GM12878 (cell line): ENCODE measurements at regions not wholly inside any gene's neighbourhood (a gene's known extent, or its start where the extent isn't known, plus 50 kb on each side); places are given as distances from the start of the nearest gene placed in this dataset.

Experiments used
- CHD4 ChIP-seq: fragments of 200-600 bp; sonication (generic); IDR thresholded peaks from 2 replicates; pipeline ENCODE4 v1.6.1; 2016; ENCODE audit warnings: mild to moderate bottlenecking
- DPF2 ChIP-seq: fragments of 450-650 bp; IDR thresholded peaks from 2 replicates; pipeline ENCODE4 v1.6.1; 2017; ENCODE audit warnings: mild to moderate bottlenecking
- ESRRA ChIP-seq: IDR thresholded peaks from 2 replicates; pipeline ENCODE4 v1.6.1; 2012; ENCODE audit warnings: mild to moderate bottlenecking, low read length, improper control_type of control experiment
- ETV6 ChIP-seq, 2 experiments: fragments of 450-650 bp in 1 of 2; IDR thresholded peaks in 1 of 2; conservative IDR thresholded peaks in 1 of 2; 2 replicates each; pipeline ENCODE4 v1.6.1; 2014; ENCODE audit warnings: antibody characterized with exemption in 1 of 2, borderline replicate concordance in 1 of 2, low read depth in 1 of 2, mild to moderate bottlenecking in 1 of 2, moderate library complexity in 1 of 2
- HDAC2 ChIP-seq: fragments of 200-600 bp; sonication (generic); IDR thresholded peaks from 2 replicates; pipeline ENCODE4 v1.6.1; 2017
- MEF2A ChIP-seq: IDR thresholded peaks from 2 replicates; pipeline ENCODE4 v1.6.1; 2011; ENCODE audit warnings: low read depth, mild to moderate bottlenecking, low read length, moderate library complexity; ENCODE audit not compliant: insufficient read depth
- MTA3 ChIP-seq: IDR thresholded peaks from 2 replicates; pipeline ENCODE4 v1.6.1; 2012; ENCODE audit warnings: low read length, inconsistent platforms, borderline replicate concordance
- NFIC ChIP-seq: IDR thresholded peaks from 2 replicates; pipeline ENCODE4 v1.6.1; 2012; ENCODE audit warnings: low read depth, mild to moderate bottlenecking, inconsistent platforms, low read length, moderate library complexity
- NR2F1 ChIP-seq: fragments of 450-650 bp; conservative IDR thresholded peaks from 2 replicates; pipeline ENCODE4 v1.6.1; 2017; ENCODE audit warnings: mild to moderate bottlenecking
- PKNOX1 ChIP-seq: fragments of 450-650 bp; IDR thresholded peaks from 2 replicates; pipeline ENCODE4 v1.6.1; 2016; ENCODE audit warnings: mild to moderate bottlenecking
- RBBP5 ChIP-seq: fragments of 200-600 bp; sonication (generic); conservative IDR thresholded peaks from 2 replicates; pipeline ENCODE4 v1.6.1; 2016
- SRF ChIP-seq, 2 experiments: IDR thresholded peaks; 2 replicates each; pipeline ENCODE4 v1.6.1; 2011; ENCODE audit warnings: low read depth in 2 of 2, low read length in 2 of 2, mild to moderate bottlenecking in 1 of 2, moderate library complexity in 1 of 2
- TAF1 ChIP-seq: IDR thresholded peaks from 2 replicates; pipeline ENCODE4 v1.6.1; 2011; ENCODE audit warnings: mild to moderate bottlenecking, low read depth, low read length, borderline replicate concordance
- TF ChIP-seq, protein P1 (sequence below): fragments of 450-650 bp; IDR thresholded peaks from 2 replicates; pipeline ENCODE4 v1.6.1; 2017; ENCODE audit warnings: mild to moderate bottlenecking, moderate library complexity
- TF ChIP-seq, protein P2 (sequence below): IDR thresholded peaks from 2 replicates; pipeline ENCODE4 v1.6.1; 2012; ENCODE audit warnings: low read depth, low read length, improper control_type of control experiment

- TF ChIP-seq, protein P1, sequence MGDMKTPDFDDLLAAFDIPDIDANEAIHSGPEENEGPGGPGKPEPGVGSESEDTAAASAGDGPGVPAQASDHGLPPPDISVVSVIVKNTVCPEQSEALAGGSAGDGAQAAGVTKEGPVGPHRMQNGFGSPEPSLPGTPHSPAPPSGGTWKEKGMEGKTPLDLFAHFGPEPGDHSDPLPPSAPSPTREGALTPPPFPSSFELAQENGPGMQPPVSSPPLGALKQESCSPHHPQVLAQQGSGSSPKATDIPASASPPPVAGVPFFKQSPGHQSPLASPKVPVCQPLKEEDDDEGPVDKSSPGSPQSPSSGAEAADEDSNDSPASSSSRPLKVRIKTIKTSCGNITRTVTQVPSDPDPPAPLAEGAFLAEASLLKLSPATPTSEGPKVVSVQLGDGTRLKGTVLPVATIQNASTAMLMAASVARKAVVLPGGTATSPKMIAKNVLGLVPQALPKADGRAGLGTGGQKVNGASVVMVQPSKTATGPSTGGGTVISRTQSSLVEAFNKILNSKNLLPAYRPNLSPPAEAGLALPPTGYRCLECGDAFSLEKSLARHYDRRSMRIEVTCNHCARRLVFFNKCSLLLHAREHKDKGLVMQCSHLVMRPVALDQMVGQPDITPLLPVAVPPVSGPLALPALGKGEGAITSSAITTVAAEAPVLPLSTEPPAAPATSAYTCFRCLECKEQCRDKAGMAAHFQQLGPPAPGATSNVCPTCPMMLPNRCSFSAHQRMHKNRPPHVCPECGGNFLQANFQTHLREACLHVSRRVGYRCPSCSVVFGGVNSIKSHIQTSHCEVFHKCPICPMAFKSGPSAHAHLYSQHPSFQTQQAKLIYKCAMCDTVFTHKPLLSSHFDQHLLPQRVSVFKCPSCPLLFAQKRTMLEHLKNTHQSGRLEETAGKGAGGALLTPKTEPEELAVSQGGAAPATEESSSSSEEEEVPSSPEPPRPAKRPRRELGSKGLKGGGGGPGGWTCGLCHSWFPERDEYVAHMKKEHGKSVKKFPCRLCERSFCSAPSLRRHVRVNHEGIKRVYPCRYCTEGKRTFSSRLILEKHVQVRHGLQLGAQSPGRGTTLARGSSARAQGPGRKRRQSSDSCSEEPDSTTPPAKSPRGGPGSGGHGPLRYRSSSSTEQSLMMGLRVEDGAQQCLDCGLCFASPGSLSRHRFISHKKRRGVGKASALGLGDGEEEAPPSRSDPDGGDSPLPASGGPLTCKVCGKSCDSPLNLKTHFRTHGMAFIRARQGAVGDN, result no peak
- TF ChIP-seq, protein P2, sequence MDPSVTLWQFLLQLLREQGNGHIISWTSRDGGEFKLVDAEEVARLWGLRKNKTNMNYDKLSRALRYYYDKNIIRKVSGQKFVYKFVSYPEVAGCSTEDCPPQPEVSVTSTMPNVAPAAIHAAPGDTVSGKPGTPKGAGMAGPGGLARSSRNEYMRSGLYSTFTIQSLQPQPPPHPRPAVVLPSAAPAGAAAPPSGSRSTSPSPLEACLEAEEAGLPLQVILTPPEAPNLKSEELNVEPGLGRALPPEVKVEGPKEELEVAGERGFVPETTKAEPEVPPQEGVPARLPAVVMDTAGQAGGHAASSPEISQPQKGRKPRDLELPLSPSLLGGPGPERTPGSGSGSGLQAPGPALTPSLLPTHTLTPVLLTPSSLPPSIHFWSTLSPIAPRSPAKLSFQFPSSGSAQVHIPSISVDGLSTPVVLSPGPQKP, result no peak
- TF ChIP-seq PKNOX1 (no peak), HDAC2 (no peak), DPF2 (no peak), MEF2A (peak; percentile 79; the same call in 1 of the 2 replicates), TAF1 (no peak), ETV6 (conservative IDR thresholded peaks at IDR 0.05 in 1 of 2, IDR thresholded peaks at IDR 0.05 in 1 of 2; ENCODE audit: borderline replicate concordance in 1 of 2, low read depth in 1 of 2) (peak in 1 of 2 experiments; percentile 21; a peak in 1 of 4 replicates), ESRRA (no peak), CHD4 (no peak), MTA3 (no peak), SRF (IDR thresholded peaks at IDR 0.05; ENCODE audit: low read depth in 2 of 2, low read length in 2 of 2) (no peak), NR2F1 (no peak), NFIC (peak; percentile 74), RBBP5 (no peak)
Observed at GRCh38 chr1:94334764-94335163, 83.4 kb upstream of the ABCD3 start (continued).
